ENCODE measurements at regions not wholly inside any gene's neighbourhood (a gene's known extent, or its start where the extent isn't known, plus 50 kb on each side); places are given as distances from the start of the nearest gene placed in this dataset.

- H4K5ac ChIP-seq (ENCODE audit: insufficient read length, low read depth, low read length), result no peak overlapping the region
- no peak overlapping the region for H2BK15ac ChIP-seq (ENCODE audit: low read length)
- H3K4me2 ChIP-seq (ENCODE audit: insufficient read depth in 1 of 2, low read depth in 2 of 2, low read length in 2 of 2), result no peak overlapping the region
- no peak overlapping the region for H2BK120ac ChIP-seq (replicated peaks; ENCODE audit: low read depth, low read length)
- peaks cover 0 to 2% (median 0%) of the 10 kb centered on the region in 4 experiments; a peak in 1 of 7 replicates for H3K4me1 ChIP-seq (replicated peaks in 1 of 4; ENCODE audit: control insufficient read depth in 3 of 4, insufficient read depth in 4 of 4, low read length in 3 of 4)
- H3K14ac ChIP-seq (ENCODE audit: insufficient read length), result no peak overlapping the region
- no peak overlapping the region for H2BK12ac ChIP-seq (ENCODE audit: low read depth, low read length)
- no peaks in the 10 kb centered on the region for H3K79me1 ChIP-seq (ENCODE audit: low read depth, low read length)
- no peak overlapping the region for H3K56ac ChIP-seq (replicated peaks; ENCODE audit: insufficient read length, low read depth, low read length)
- H3K4me3 ChIP-seq (ENCODE audit: extremely low read depth in 1 of 4, insufficient read depth in 2 of 4, low read depth in 3 of 4, low read length in 4 of 4), result no peak overlapping the region
- H3K36me3 ChIP-seq (ENCODE audit: control insufficient read depth in 2 of 4, insufficient read depth in 4 of 4, low read length in 3 of 4), result no peaks in the 10 kb centered on the region
- no peak for DNase-seq (ENCODE audit: low read depth in 1 of 2, low spot score in 2 of 2)
- no peaks in the 10 kb centered on the region for H3K79me2 ChIP-seq (ENCODE audit: control insufficient read depth in 1 of 2, insufficient read depth in 2 of 2, low read length in 2 of 2)
- ChIA-PET CTCF (ENCODE audit: partially characterized antibody) (no interaction called here), POLR2A (ENCODE audit: partially characterized antibody) (no interaction called here)
- no peak overlapping the region for H2BK20ac ChIP-seq (ENCODE audit: low read length)
- H2AFZ ChIP-seq (ENCODE audit: low read length), result no peak overlapping the region
- no peak overlapping the region for H3K4ac ChIP-seq (replicated peaks; ENCODE audit: insufficient read length, low read depth, low read length)
- H2BK5ac ChIP-seq (ENCODE audit: low read depth, low read length), result no peak overlapping the region
- no peak overlapping the region for H3K23ac ChIP-seq (ENCODE audit: insufficient read length)
- H3K27ac ChIP-seq (ENCODE audit: low read depth, low read length), result no peak overlapping the region
- H4K8ac ChIP-seq (ENCODE audit: extremely low read depth, insufficient read depth, low read length), result no peak overlapping the region
- no peaks in the 10 kb centered on the region for H3K27me3 ChIP-seq (replicated peaks in 1 of 4; ENCODE audit: control insufficient read depth in 3 of 4, extremely low read depth in 1 of 4, insufficient read depth in 3 of 4, low read length in 3 of 4)
- no peaks in the 10 kb centered on the region for H4K20me1 ChIP-seq (replicated peaks in 1 of 2; ENCODE audit: control insufficient read depth in 1 of 2, insufficient read depth in 2 of 2, low read length in 2 of 2)
- 98% methylated on average over 3 of the region's 3 CpGs; no CpG with 5 or more reads in 1 of the 2 experiments for WGBS, 2 experiments (ENCODE audit: extremely low coverage in 1 of 2, insufficient coverage in 1 of 2, insufficient read length in 1 of 2, insufficient replicate concordance in 2 of 2, low coverage in 1 of 2, low lambda C conversion rate in 2 of 2, missing lambda C conversion rate in 1 of 2)
- H3K18ac ChIP-seq (ENCODE audit: extremely low read depth, low read length), result no peak overlapping the region
- H3K9ac ChIP-seq (replicated peaks in 1 of 4; ENCODE audit: extremely low read depth in 1 of 4, low read depth in 3 of 4, low read length in 3 of 4), result no peak overlapping the region
- no peak overlapping the region for H4K91ac ChIP-seq (replicated peaks; ENCODE audit: insufficient read length, low read length)
- no peak for FAIRE-seq
- no peaks in the 10 kb centered on the region for H3K9me3 ChIP-seq (ENCODE audit: insufficient read depth in 2 of 2, low read depth in 1 of 2, low read length in 1 of 2)
- H3K23me2 ChIP-seq (ENCODE audit: low read depth, low read length), result no peaks in the 10 kb centered on the region
- H2AK5ac ChIP-seq (ENCODE audit: low read depth, low read length), result no peak overlapping the region
- TF ChIP-seq CBX8 (IDR thresholded peaks at IDR 0.05; ENCODE audit: borderline replicate concordance, low read depth, low read length) (no peak), CREB1 (IDR thresholded peaks at IDR 0.05) (no peak), CTBP2 (IDR thresholded peaks at IDR 0.05; ENCODE audit: borderline replicate concordance, insufficient read depth, insufficient read length, low read length) (no peak), RFX5 (IDR thresholded peaks at IDR 0.05; ENCODE audit: borderline replicate concordance, low read depth, low read length) (no peak), CHD2 (IDR thresholded peaks at IDR 0.05; ENCODE audit: low read length) (no peak), HDAC2 (IDR thresholded peaks at IDR 0.05; ENCODE audit: borderline replicate concordance in 1 of 2, low read depth in 2 of 2, low read length in 2 of 2) (no peak), JUN (IDR thresholded peaks at IDR 0.05; ENCODE audit: low read depth, low read length) (no peak), EZH2 (IDR thresholded peaks at IDR 0.05; ENCODE audit: low read depth, low read length, severe bottlenecking) (no peak)
These were observed 527.0 kb upstream of the TUSC1 start for GRCh38 chr9:26205261-26205660.
